ENCODE measurements at regions not wholly inside any gene's neighbourhood (a gene's known extent, or its start where the extent isn't known, plus 50 kb on each side); places are given as distances from the start of the nearest gene placed in this dataset.

GRCh38 chr5:2686321-2687124 is 65.0 kb downstream of the IRX2 start (continued):
- TF ChIP-seq ZNF462 (CRISPR knock-in tag; IDR thresholded peaks at IDR 0.05): no peak
- no peak for TF ChIP-seq NANOG (IDR thresholded peaks at IDR 0.05; ENCODE audit: borderline replicate concordance)

- Histone ChIP-seq H3K79me2 (replicated peaks; ENCODE audit: insufficient read depth) (no peaks in the 10 kb centered on the region), H3F3A (replicated peaks; ENCODE audit: low read depth) (no peaks in the 10 kb centered on the region), H3K27ac (ENCODE audit: low read depth) (no peak overlapping the region), H2AFZ (no peak overlapping the region), H3K4me1 (ENCODE audit: insufficient read depth) (no peaks in the 10 kb centered on the region), H3K9me2 (ENCODE audit: insufficient read depth) (0 out of 2 replicates have a peak, but pooled peaks cover 4% of the 10 kb centered on the region), H3K4me3 (no peak overlapping the region), H3K27me3 (ENCODE audit: insufficient read depth) (no peaks in the 10 kb centered on the region), H4K20me1 (replicated peaks; ENCODE audit: insufficient read depth) (no peaks in the 10 kb centered on the region), H3K4me2 (no peak overlapping the region), H3K36me3 (ENCODE audit: insufficient read depth) (no peaks in the 10 kb centered on the region)
- ATAC-seq (no peak), DNase-seq (ENCODE audit: low spot score) (no peak)
- peaks cover 9% of the 10 kb centered on the region; the same call in 2 of the 3 replicates for H3K9me3 Mint-ChIP-seq
- no peaks in the 10 kb centered on the region for H3K36me3 Mint-ChIP-seq (ENCODE audit: low read depth)
- peaks cover 5% of the 10 kb centered on the region; the same call in 1 of the 3 replicates for H3K4me1 Mint-ChIP-seq
- H3K27ac Mint-ChIP-seq: no peak overlapping the region
- H3K4me3 Mint-ChIP-seq: no peak overlapping the region
- peaks cover 5% of the 10 kb centered on the region for H3K27me3 Mint-ChIP-seq (ENCODE audit: insufficient read depth, low read depth, poor library complexity)
- TF ChIP-seq CTCF (conservative IDR thresholded peaks at IDR 0.05; ENCODE audit: low read depth in 2 of 2): no peak
- TF ChIP-seq STAT1 (IDR thresholded peaks at IDR 0.05; ENCODE audit: unreplicated experiment): no peak
- no peak for TF ChIP-seq REST (IDR thresholded peaks at IDR 0.05; ENCODE audit: unreplicated experiment)
- TF ChIP-seq ETS1 (IDR thresholded peaks at IDR 0.05): no peak
Measured at GRCh38 chr5:2685651-2686272, 65.7 kb downstream of the IRX2 start.

Data from GM23338 (cell line).